H9 (cell line): ENCODE measurements at regions not wholly inside any gene's neighbourhood (a gene's known extent, or its start where the extent isn't known, plus 50 kb on each side); places are given as distances from the start of the nearest gene placed in this dataset.

Experiments
- DNase-seq: peaks from one replicate; pipeline ENCODE4 v3.0.0-alpha.2; 2017
- H2AFZ ChIP-seq: one replicate; pipeline ENCODE4 v1.6.1; 2013; ENCODE audit warnings: mild to moderate bottlenecking, low read length, control low read depth, moderate library complexity
- H2AK5ac ChIP-seq: 2 replicates; pipeline ENCODE4 v1.6.1; 2013; ENCODE audit warnings: low read length, control low read depth, mixed read lengths; ENCODE audit not compliant: insufficient read length
- H2BK120ac ChIP-seq: one replicate; pipeline ENCODE4 v1.6.1; 2013; ENCODE audit warnings: low read depth, mild to moderate bottlenecking, low read length, control low read depth, inconsistent platforms; ENCODE audit not compliant: poor library complexity, severe bottlenecking
- H2BK12ac ChIP-seq: 2 replicates; pipeline ENCODE4 v1.6.1; 2013; ENCODE audit warnings: low read length, control low read depth, mixed read lengths, low read depth; ENCODE audit not compliant: insufficient read length
- H2BK15ac ChIP-seq: 2 replicates; pipeline ENCODE4 v1.6.1; 2013; ENCODE audit warnings: low read depth, low read length, control low read depth
- H2BK20ac ChIP-seq: one replicate; pipeline ENCODE4 v1.6.1; 2013; ENCODE audit warnings: low read depth, mild to moderate bottlenecking, low read length, control low read depth, inconsistent platforms; ENCODE audit not compliant: poor library complexity, severe bottlenecking
- H2BK5ac ChIP-seq: 2 replicates; pipeline ENCODE4 v1.6.1; 2013; ENCODE audit warnings: low read length, control low read depth, mixed read lengths; ENCODE audit not compliant: insufficient read length
- H3K14ac ChIP-seq: 2 replicates; pipeline ENCODE4 v1.6.1; 2013; ENCODE audit warnings: low read length, control low read depth; ENCODE audit not compliant: insufficient read depth
- H3K18ac ChIP-seq: 2 replicates; pipeline ENCODE4 v1.6.1; 2013; ENCODE audit warnings: low read depth, mild to moderate bottlenecking, mixed read lengths, low read length, control low read depth; ENCODE audit not compliant: insufficient read length
- H3K23ac ChIP-seq: 2 replicates; pipeline ENCODE4 v1.6.1; 2013; ENCODE audit warnings: low read length, control low read depth, mixed read lengths, low read depth; ENCODE audit not compliant: insufficient read length
- H3K23me2 ChIP-seq: 2 replicates; pipeline ENCODE4 v1.6.1; 2013; ENCODE audit warnings: low read depth, mild to moderate bottlenecking, mixed read lengths, low read length, control low read depth; ENCODE audit not compliant: insufficient read length, poor library complexity, severe bottlenecking
- H3K27ac ChIP-seq: 2 replicates; pipeline ENCODE4 v1.5.1; 2013; ENCODE audit warnings: low read length, control low read depth, mixed read lengths, low read depth; ENCODE audit not compliant: insufficient read length
- H3K27me3 ChIP-seq: 2 replicates; pipeline ENCODE4 v1.6.1; 2013; ENCODE audit warnings: low read length, control low read depth, inconsistent platforms; ENCODE audit not compliant: insufficient read depth
- H3K4ac ChIP-seq: 2 replicates; pipeline ENCODE4 v1.6.1; 2013; ENCODE audit warnings: low read depth, mild to moderate bottlenecking, control low read depth, inconsistent platforms, low read length, moderate library complexity
- H3K4me1 ChIP-seq: 2 replicates; pipeline ENCODE4 v1.6.1; 2013; ENCODE audit warnings: low read length, control low read depth, inconsistent platforms; ENCODE audit not compliant: insufficient read depth
- H3K4me2 ChIP-seq: 2 replicates; pipeline ENCODE4 v1.6.1; 2013; ENCODE audit warnings: low read length, control low read depth, mixed read lengths; ENCODE audit not compliant: insufficient read length, insufficient read depth
- H3K56ac ChIP-seq: 2 replicates; pipeline ENCODE4 v1.6.1; 2013; ENCODE audit warnings: low read depth, mild to moderate bottlenecking, mixed read lengths, low read length, control low read depth; ENCODE audit not compliant: insufficient read length
- H3K79me1 ChIP-seq: 2 replicates; pipeline ENCODE4 v1.6.1; 2013; ENCODE audit warnings: low read depth, mild to moderate bottlenecking, moderate library complexity, low read length, control low read depth, inconsistent platforms; ENCODE audit not compliant: insufficient read depth, poor library complexity, severe bottlenecking
- H3K79me2 ChIP-seq: 2 replicates; pipeline ENCODE4 v1.6.1; 2013; ENCODE audit warnings: low read length, control low read depth, inconsistent platforms; ENCODE audit not compliant: insufficient read depth
- H3K9ac ChIP-seq: 2 replicates; pipeline ENCODE4 v1.6.1; 2013; ENCODE audit warnings: low read length, control low read depth, mixed read lengths; ENCODE audit not compliant: insufficient read length; ENCODE audit errors: extremely low read depth
- H3K9me3 ChIP-seq: one replicate; pipeline ENCODE4 v1.6.1; 2013; ENCODE audit warnings: low read depth, low read length, inconsistent platforms; ENCODE audit not compliant: control insufficient read depth
- H3T11ph ChIP-seq: one replicate; pipeline ENCODE4 v1.6.1; 2013; ENCODE audit warnings: mild to moderate bottlenecking, low read length, control low read depth, inconsistent platforms
- H4K20me1 ChIP-seq: one replicate; pipeline ENCODE4 v1.6.1; 2013; ENCODE audit not compliant: control insufficient read depth, insufficient read length, insufficient read depth
- H4K5ac ChIP-seq: 2 replicates; pipeline ENCODE4 v1.6.1; 2013; ENCODE audit warnings: low read depth, mild to moderate bottlenecking, mixed read lengths, low read length, control low read depth; ENCODE audit not compliant: insufficient read length
- H4K8ac ChIP-seq: replicated peaks from 2 replicates; pipeline ENCODE4 v1.6.1; 2013; ENCODE audit warnings: low read length, control low read depth, mixed read lengths, low read depth; ENCODE audit not compliant: insufficient read length
- H4K91ac ChIP-seq: 2 replicates; pipeline ENCODE4 v1.6.1; 2013; ENCODE audit warnings: low read depth, mild to moderate bottlenecking, moderate library complexity, mixed read lengths, low read length, control low read depth; ENCODE audit not compliant: insufficient read length
- H3K27ac Mint-ChIP-seq, 3 experiments: 2 replicates in 2 of 3; 3 replicates in 1 of 3; pipeline ENCODE4 v1.8.0; 2020 to 2021; ENCODE audit warnings: mixed read lengths in 3 of 3, mild to moderate bottlenecking in 1 of 3, moderate library complexity in 1 of 3
- H3K27me3 Mint-ChIP-seq: 2 replicates; pipeline ENCODE4 v1.8.0; 2021; ENCODE audit warnings: low read depth, mild to moderate bottlenecking, moderate library complexity, mixed read lengths
- H3K36me3 Mint-ChIP-seq, 3 experiments: 2 replicates in 2 of 3; 3 replicates in 1 of 3; pipeline ENCODE4 v1.8.0; 2020 to 2021; ENCODE audit warnings: low read depth in 3 of 3, mixed read lengths in 3 of 3; ENCODE audit not compliant: insufficient read depth in 1 of 3
- H3K4me1 Mint-ChIP-seq, 2 experiments: 2 replicates each; pipeline ENCODE4 v1.8.0; 2020; ENCODE audit warnings: mixed read lengths in 2 of 2
- H3K4me3 Mint-ChIP-seq, 2 experiments: 2 replicates in 1 of 2; 3 replicates in 1 of 2; pipeline ENCODE4 v1.8.0; 2020 to 2021; ENCODE audit warnings: mild to moderate bottlenecking in 2 of 2, mixed read lengths in 2 of 2, moderate library complexity in 1 of 2
- H3K9me3 Mint-ChIP-seq, 2 experiments: 2 replicates in 1 of 2; 3 replicates in 1 of 2; pipeline ENCODE4 v1.8.0; 2020; ENCODE audit warnings: mild to moderate bottlenecking in 2 of 2, mixed read lengths in 2 of 2, moderate library complexity in 1 of 2
- WGBS: extraction: QIAGEN DNeasy Blood & Tissue Kit; methylation state at CpG from one replicate; pipeline ENCODE4 v1.1.7; 2013; ENCODE audit warnings: missing lambda C conversion rate, low lambda C conversion rate, mixed read lengths; ENCODE audit not compliant: insufficient read length; ENCODE audit errors: extremely low coverage; 5-methylcytosine and 5-hydroxymethylcytosine counted together
- TF ChIP-seq, protein P1 (sequence below): fragments of 200-600 bp; sonication (generic); conservative IDR thresholded peaks from 3 replicates; pipeline ENCODE4 v1.8.0; 2021; ENCODE audit warnings: antibody characterized with exemption, mild to moderate bottlenecking

DNA sequence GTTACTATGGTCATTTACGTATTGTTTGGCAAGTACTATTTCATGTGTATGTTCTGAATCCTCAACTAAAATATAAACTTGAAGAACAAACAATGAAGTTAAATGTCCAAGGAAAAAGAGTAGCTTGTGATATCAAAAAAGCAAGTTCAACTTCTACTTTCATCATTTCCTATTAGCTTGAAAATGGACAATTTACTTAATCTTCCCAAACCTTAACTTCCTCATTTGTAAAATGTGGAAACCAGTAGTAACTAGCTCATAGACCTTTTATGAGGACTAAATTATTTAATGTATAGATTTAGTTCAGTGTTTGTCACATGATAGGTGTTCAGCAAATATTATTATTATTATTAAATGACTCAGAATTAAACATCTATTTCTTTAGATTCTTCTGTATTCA lies 276.8 kb upstream of the TET2 start:
- Histone ChIP-seq H3K9me3 (no peaks in the 10 kb centered on the region), H3K79me1 (no peaks in the 10 kb centered on the region), H2BK12ac (no peak overlapping the region), H4K8ac (no peak overlapping the region), H2AK5ac (no peak overlapping the region), H3K56ac (no peak overlapping the region), H4K20me1 (no peaks in the 10 kb centered on the region), H4K5ac (no peak overlapping the region), H3K27me3 (no peaks in the 10 kb centered on the region), H3K18ac (no peak overlapping the region), H2BK5ac (no peak overlapping the region), H3K23me2 (no peaks in the 10 kb centered on the region), H3K27ac (no peak overlapping the region), H2BK15ac (no peak overlapping the region), H3K4ac (no peak overlapping the region), H3K14ac (no peak overlapping the region), H2AFZ (no peak overlapping the region), H3T11ph (no peak overlapping the region), H3K4me1 (no peaks in the 10 kb centered on the region), H3K4me2 (no peak overlapping the region), H3K23ac (no peak overlapping the region), H3K79me2 (no peaks in the 10 kb centered on the region), H2BK20ac (no peak overlapping the region), H3K9ac (no peak overlapping the region), H2BK120ac (no peak overlapping the region), H4K91ac (no peak overlapping the region)
- H3K27me3 Mint-ChIP-seq, result peaks cover 10% of the 10 kb centered on the region
- no CpG with 5 or more reads among the region's 1 CpG for whole genome bisulfite sequencing
- no peak overlapping the region for H3K4me3 Mint-ChIP-seq
- H3K4me1 Mint-ChIP-seq, result peaks cover 5% of the 10 kb centered on the region in 2 experiments; a peak in 3 of 4 replicates
- H3K27ac Mint-ChIP-seq, result no peak overlapping the region
- DNase-seq, result no peak
- no peaks in the 10 kb centered on the region for H3K36me3 Mint-ChIP-seq
- TF ChIP-seq, protein P1, sequence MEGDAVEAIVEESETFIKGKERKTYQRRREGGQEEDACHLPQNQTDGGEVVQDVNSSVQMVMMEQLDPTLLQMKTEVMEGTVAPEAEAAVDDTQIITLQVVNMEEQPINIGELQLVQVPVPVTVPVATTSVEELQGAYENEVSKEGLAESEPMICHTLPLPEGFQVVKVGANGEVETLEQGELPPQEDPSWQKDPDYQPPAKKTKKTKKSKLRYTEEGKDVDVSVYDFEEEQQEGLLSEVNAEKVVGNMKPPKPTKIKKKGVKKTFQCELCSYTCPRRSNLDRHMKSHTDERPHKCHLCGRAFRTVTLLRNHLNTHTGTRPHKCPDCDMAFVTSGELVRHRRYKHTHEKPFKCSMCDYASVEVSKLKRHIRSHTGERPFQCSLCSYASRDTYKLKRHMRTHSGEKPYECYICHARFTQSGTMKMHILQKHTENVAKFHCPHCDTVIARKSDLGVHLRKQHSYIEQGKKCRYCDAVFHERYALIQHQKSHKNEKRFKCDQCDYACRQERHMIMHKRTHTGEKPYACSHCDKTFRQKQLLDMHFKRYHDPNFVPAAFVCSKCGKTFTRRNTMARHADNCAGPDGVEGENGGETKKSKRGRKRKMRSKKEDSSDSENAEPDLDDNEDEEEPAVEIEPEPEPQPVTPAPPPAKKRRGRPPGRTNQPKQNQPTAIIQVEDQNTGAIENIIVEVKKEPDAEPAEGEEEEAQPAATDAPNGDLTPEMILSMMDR, result no peak
- H3K9me3 Mint-ChIP-seq, result no peaks in the 10 kb centered on the region
